Fibroblast of lung (primary cell): ENCODE measurements at regions not wholly inside any gene's neighbourhood (a gene's known extent, or its start where the extent isn't known, plus 50 kb on each side); places are given as distances from the start of the nearest gene placed in this dataset.
"Not testable (repeated sequence)": the region's sequence is repeated elsewhere in the genome, so short reads cannot be mapped to it uniquely, and the experiment has no call there.

Experiments
- DNase-seq, 2 donors: peaks; one replicate each; pipeline versions ENCODE4 v3.0.0 to v3.0.0-alpha.2; 2010; ENCODE audit warnings: low read depth in 2 of 2
- H2AFZ ChIP-seq: 2 replicates; pipeline ENCODE4 v1.5.1; 2012; ENCODE audit warnings: low read length, control low read depth, inconsistent platforms
- H3K27ac ChIP-seq: 2 replicates; pipeline ENCODE4 v1.5.1; 2011; ENCODE audit warnings: low read length, control low read depth; ENCODE audit not compliant: insufficient read depth
- H3K27me3 ChIP-seq: 2 replicates; pipeline ENCODE4 v1.5.1; 2011; ENCODE audit warnings: mild to moderate bottlenecking, low read length; ENCODE audit not compliant: control insufficient read depth, insufficient read depth
- H3K36me3 ChIP-seq: 2 replicates; pipeline ENCODE4 v1.5.1; 2011; ENCODE audit warnings: low read length; ENCODE audit not compliant: control insufficient read depth, insufficient read depth
- H3K4me1 ChIP-seq: 2 replicates; pipeline ENCODE4 v1.5.1; 2011; ENCODE audit warnings: low read length; ENCODE audit not compliant: control insufficient read depth, insufficient read depth; ENCODE audit errors: extremely low read depth
- H3K4me2 ChIP-seq: 2 replicates; pipeline ENCODE4 v1.5.1; 2011; ENCODE audit warnings: low read length, control low read depth; ENCODE audit not compliant: insufficient read depth; ENCODE audit errors: extremely low read depth
- H3K4me3 ChIP-seq, 4 experiments: fragments of 200-600 bp in 1 of 4; sonication (generic) in 1 of 4; replicated peaks in 1 of 4; 2 replicates each; pipeline ENCODE4 v1.5.1; 2011 to 2016; ENCODE audit warnings: low read length in 4 of 4, low read depth in 3 of 4, mild to moderate bottlenecking in 3 of 4, control low read depth in 2 of 4, inconsistent platforms in 1 of 4, mixed read lengths in 1 of 4; ENCODE audit not compliant: insufficient read depth in 1 of 4; ENCODE audit errors: control extremely low read depth in 1 of 4
- H3K79me2 ChIP-seq: 2 replicates; pipeline ENCODE4 v1.5.1; 2012; ENCODE audit warnings: mild to moderate bottlenecking, low read length, inconsistent platforms; ENCODE audit not compliant: control insufficient read depth, insufficient read depth
- H3K9ac ChIP-seq: 2 replicates; pipeline ENCODE4 v1.5.1; 2011; ENCODE audit warnings: mild to moderate bottlenecking, low read length, control low read depth; ENCODE audit not compliant: insufficient read depth
- H3K9me3 ChIP-seq: 2 replicates; pipeline ENCODE4 v1.5.1; 2012; ENCODE audit warnings: low read depth, low read length; ENCODE audit not compliant: control insufficient read depth, insufficient read depth
- H4K20me1 ChIP-seq: 2 replicates; pipeline ENCODE4 v1.5.1; 2011; ENCODE audit warnings: low read length; ENCODE audit not compliant: control insufficient read depth, insufficient read depth; ENCODE audit errors: extremely low read depth
- CTCF ChIP-seq, 2 donors: IDR thresholded peaks in 1 of 2; conservative IDR thresholded peaks in 1 of 2; 1 replicate in 1 of 2; 2 replicates in 1 of 2; pipeline ENCODE4 v1.5.1; 2011 to 2012; ENCODE audit warnings: low read length in 2 of 2, control low read depth in 1 of 2, inconsistent platforms in 1 of 2, low read depth in 1 of 2, mild to moderate bottlenecking in 1 of 2
- EZH2 ChIP-seq: IDR thresholded peaks from 2 replicates; pipeline ENCODE4 v1.5.1; 2012; ENCODE audit warnings: low read length, control low read depth, mild to moderate bottlenecking; ENCODE audit errors: missing control alignments

- no peak overlapping the region for H3K9ac ChIP-seq
- no peak overlapping the region for H3K27ac ChIP-seq
- peak; percentile 36 to 70 for DNase-seq
- no peak overlapping the region for H3K4me3 ChIP-seq
- no peaks in the 10 kb centered on the region for H3K36me3 ChIP-seq
- H4K20me1 ChIP-seq, result no peaks in the 10 kb centered on the region
- H3K27me3 ChIP-seq, result no peaks in the 10 kb centered on the region
- no peak overlapping the region for H3K4me2 ChIP-seq
- H2AFZ ChIP-seq, result no peak overlapping the region
- no peaks in the 10 kb centered on the region for H3K4me1 ChIP-seq
- H3K9me3 ChIP-seq, result no peaks in the 10 kb centered on the region
- H3K79me2 ChIP-seq, result no peaks in the 10 kb centered on the region
- TF ChIP-seq CTCF (conservative IDR thresholded peaks at IDR 0.05 in 1 of 2, IDR thresholded peaks at IDR 0.05 in 1 of 2; ENCODE audit: low read depth in 1 of 2, low read length in 2 of 2) (no peak), EZH2 (no peak)
Observed at GRCh38 chr3:117868766-117869165, 1159.2 kb downstream of the TUSC7 start.

- no peak for TF ChIP-seq CTCF (conservative IDR thresholded peaks at IDR 0.05 in 1 of 2, IDR thresholded peaks at IDR 0.05 in 1 of 2; ENCODE audit: low read depth in 1 of 2, low read length in 2 of 2)
- no peak for TF ChIP-seq EZH2
- Histone ChIP-seq H3K79me2 (no peaks in the 10 kb centered on the region), H2AFZ (no peak overlapping the region), H3K36me3 (no peaks in the 10 kb centered on the region), H3K27ac (no peak overlapping the region), H3K4me1 (no peaks in the 10 kb centered on the region), H4K20me1 (no peaks in the 10 kb centered on the region), H3K4me2 (no peak overlapping the region), H3K27me3 (no peaks in the 10 kb centered on the region), H3K9me3 (no peaks in the 10 kb centered on the region), H3K4me3 (no peak overlapping the region), H3K9ac (no peak overlapping the region)
- DNase-seq, result peak in 1 of 2 donors; percentile 32
Observed at GRCh38 chr3:117871934-117872333, 1162.4 kb downstream of the TUSC7 start.

- H3K4me1 ChIP-seq, H2AFZ ChIP-seq, H3K9ac ChIP-seq, H3K79me2 ChIP-seq, H3K4me2 ChIP-seq, H3K36me3 ChIP-seq, DNase-seq, H4K20me1 ChIP-seq, H3K4me3 ChIP-seq, H3K27me3 ChIP-seq, H3K9me3 ChIP-seq, H3K27ac ChIP-seq: not testable (repeated sequence)
Observed at GRCh38 chr3:117872594-117873248, 1161.9 kb downstream of the IGSF11 start.
